GM21423 (cell line): ENCODE measurements at regions not wholly inside any gene's neighbourhood (a gene's known extent, or its start where the extent isn't known, plus 50 kb on each side); places are given as distances from the start of the nearest gene placed in this dataset.

Experiments
- ATAC-seq: cut with Tn5 transposase; IDR thresholded peaks from one replicate; pipeline ENCODE4 v1.9.1; 2021; ENCODE audit warnings: mild to moderate bottlenecking, moderate library complexity; ENCODE audit not compliant: unreplicated experiment

GRCh38 chr12:126469211-126469610 is 1404.0 kb downstream of the AACS start:
- no peak for ATAC-seq

- no peak for ATAC-seq
Observed at GRCh38 chr12:126474703-126475102, 1409.5 kb downstream of the AACS start.

GRCh38 chr12:126480451-126480850 is 1415.2 kb downstream of the AACS start:
- ATAC-seq, result no peak

- no peak for ATAC-seq
Observed at GRCh38 chr12:126481688-126482087, 1416.5 kb downstream of the AACS start.

GRCh38 chr12:126482238-126482889 is 1417.1 kb downstream of the AACS start:
- ATAC-seq, result no peak

GRCh38 chr12:126483145-126484068 is 1418.2 kb downstream of the AACS start:
- ATAC-seq, result no peak

GRCh38 chr12:126487431-126487980 is 1422.3 kb downstream of the AACS start:
- no peak for ATAC-seq

GRCh38 chr12:126488806-126489205 is 1423.6 kb downstream of the AACS start:
- no peak for ATAC-seq

- no peak for ATAC-seq
Observed at GRCh38 chr12:126492181-126492580, 1426.9 kb downstream of the AACS start.

- ATAC-seq, result no peak
Observed at GRCh38 chr12:126493366-126494108, 1428.3 kb downstream of the AACS start.

- no peak for ATAC-seq
Observed at GRCh38 chr12:126496201-126496600, 1431.0 kb downstream of the AACS start.

- no peak for ATAC-seq
Observed at GRCh38 chr12:126506426-126507182, 1441.4 kb downstream of the AACS start.

- ATAC-seq, result no peak
Observed at GRCh38 chr12:126507231-126507630, 1442.0 kb downstream of the AACS start.

- no peak for ATAC-seq
Observed at GRCh38 chr12:126509572-126509971, 1444.3 kb downstream of the AACS start.

GRCh38 chr12:126510630-126511029 is 1445.4 kb downstream of the AACS start:
- no peak for ATAC-seq

- ATAC-seq, result no peak
Observed at GRCh38 chr12:126512916-126513913, 1448.0 kb downstream of the AACS start.

GRCh38 chr12:126518596-126519200 is 1453.5 kb downstream of the AACS start:
- no peak for ATAC-seq

- no peak for ATAC-seq
Observed at GRCh38 chr12:126519833-126520232, 1454.6 kb downstream of the AACS start.

- ATAC-seq, result no peak
Observed at GRCh38 chr12:126523891-126524290, 1458.7 kb downstream of the AACS start.
